Trophoblast cell (in vitro differentiated cells and primary cell): ENCODE measurements at regions not wholly inside any gene's neighbourhood (a gene's known extent, or its start where the extent isn't known, plus 50 kb on each side); places are given as distances from the start of the nearest gene placed in this dataset.

Source experiments
- DNase-seq, 2 donors: peaks; one replicate each; pipeline ENCODE4 v3.0.0-alpha.2; 2016
- H2AFZ ChIP-seq: 2 replicates; pipeline ENCODE4 v1.6.1; 2013; ENCODE audit warnings: low read length, moderate library complexity, mild to moderate bottlenecking; ENCODE audit not compliant: insufficient read depth, poor library complexity
- H2AK5ac ChIP-seq: 2 replicates; pipeline ENCODE4 v1.6.1; 2013; ENCODE audit warnings: mild to moderate bottlenecking, low read length
- H2BK120ac ChIP-seq: 2 replicates; pipeline ENCODE4 v1.6.1; 2013; ENCODE audit warnings: low read length, mild to moderate bottlenecking, moderate library complexity; ENCODE audit not compliant: insufficient read depth, poor library complexity
- H2BK12ac ChIP-seq: 2 replicates; pipeline ENCODE4 v1.6.1; 2013; ENCODE audit warnings: mild to moderate bottlenecking, low read length, moderate library complexity
- H2BK5ac ChIP-seq: 2 replicates; pipeline ENCODE4 v1.6.1; 2013; ENCODE audit warnings: low read length, low read depth, moderate library complexity, mild to moderate bottlenecking; ENCODE audit not compliant: poor library complexity
- H3K14ac ChIP-seq: 2 replicates; pipeline ENCODE4 v1.6.1; 2013; ENCODE audit warnings: mild to moderate bottlenecking, low read length
- H3K18ac ChIP-seq: 2 replicates; pipeline ENCODE4 v1.6.1; 2013; ENCODE audit warnings: mild to moderate bottlenecking, low read length
- H3K23ac ChIP-seq: 2 replicates; pipeline ENCODE4 v1.6.1; 2013; ENCODE audit warnings: low read length
- H3K27ac ChIP-seq: 2 replicates; pipeline ENCODE4 v1.5.1; 2013; ENCODE audit warnings: low read depth, mild to moderate bottlenecking, inconsistent platforms, low read length, moderate library complexity
- H3K27me3 ChIP-seq: 2 replicates; pipeline ENCODE4 v1.6.1; 2013; ENCODE audit warnings: inconsistent platforms, mild to moderate bottlenecking, low read length, moderate library complexity; ENCODE audit not compliant: insufficient read depth
- H3K36me3 ChIP-seq, 2 experiments: 1 replicate in 1 of 2; 2 replicates in 1 of 2; pipeline ENCODE4 v1.6.1; 2013; ENCODE audit warnings: low read length in 2 of 2, mild to moderate bottlenecking in 2 of 2, moderate library complexity in 1 of 2; ENCODE audit not compliant: insufficient read depth in 2 of 2, control insufficient read depth in 1 of 2
- H3K4ac ChIP-seq: 2 replicates; pipeline ENCODE4 v1.6.1; 2013; ENCODE audit warnings: low read depth, mild to moderate bottlenecking, low read length, moderate library complexity
- H3K4me1 ChIP-seq, 2 experiments: 1 replicate in 1 of 2; 2 replicates in 1 of 2; pipeline ENCODE4 v1.6.1; 2013; ENCODE audit warnings: low read length in 2 of 2, mild to moderate bottlenecking in 2 of 2, moderate library complexity in 1 of 2; ENCODE audit not compliant: insufficient read depth in 2 of 2, control insufficient read depth in 1 of 2
- H3K4me2 ChIP-seq: 2 replicates; pipeline ENCODE4 v1.6.1; 2013; ENCODE audit warnings: inconsistent platforms, mild to moderate bottlenecking, low read length, moderate library complexity
- H3K4me3 ChIP-seq: 2 replicates; pipeline ENCODE4 v1.5.1; 2013; ENCODE audit warnings: mild to moderate bottlenecking, low read depth, low read length, inconsistent platforms
- H3K79me1 ChIP-seq: one replicate; pipeline ENCODE4 v1.6.1; 2013; ENCODE audit warnings: low read length
- H3K79me2 ChIP-seq: 2 replicates; pipeline ENCODE4 v1.6.1; 2013; ENCODE audit warnings: low read length, mild to moderate bottlenecking; ENCODE audit not compliant: control insufficient read depth, insufficient read depth, poor library complexity
- H3K9ac ChIP-seq: 2 replicates; pipeline ENCODE4 v1.6.1; 2013; ENCODE audit warnings: mild to moderate bottlenecking, low read length
- H3K9me3 ChIP-seq: 2 replicates; pipeline ENCODE4 v1.6.1; 2013; ENCODE audit warnings: low read depth, mild to moderate bottlenecking, control low read depth, inconsistent platforms, low read length; ENCODE audit not compliant: insufficient read depth
- H4K12ac ChIP-seq: 2 replicates; pipeline ENCODE4 v1.6.1; 2013; ENCODE audit warnings: low read depth, mild to moderate bottlenecking, low read length, moderate library complexity
- H4K8ac ChIP-seq: 2 replicates; pipeline ENCODE4 v1.6.1; 2013; ENCODE audit warnings: low read depth, mild to moderate bottlenecking, low read length, moderate library complexity
- H4K91ac ChIP-seq: one replicate; pipeline ENCODE4 v1.6.1; 2013; ENCODE audit warnings: low read depth, mild to moderate bottlenecking, low read length, moderate library complexity
- WGBS: extraction: QIAGEN DNeasy Blood & Tissue Kit; methylation state at CpG from one replicate; pipeline ENCODE4 v1.1.7; 2013; ENCODE audit warnings: missing lambda C conversion rate; ENCODE audit not compliant: insufficient read length, insufficient coverage; ENCODE audit errors: extremely low coverage; 5-methylcytosine and 5-hydroxymethylcytosine counted together

GRCh38 chr13:77480066-77480465, 55.4 kb upstream of the SCEL start:
- H3K9ac ChIP-seq = no peak overlapping the region
- no peak for DNase-seq
- peaks cover 0 to 2% of the 10 kb centered on the region in 2 experiments for H3K4me1 ChIP-seq
- no peak overlapping the region for H2BK120ac ChIP-seq
- no peak overlapping the region for H4K12ac ChIP-seq
- no peak overlapping the region for H3K23ac ChIP-seq
- H3K4me2 ChIP-seq = no peak overlapping the region
- WGBS = no CpG with 5 or more reads among the region's 2 CpGs
- H3K27me3 ChIP-seq = no peaks in the 10 kb centered on the region
- H3K18ac ChIP-seq = no peak overlapping the region
- H3K14ac ChIP-seq = no peak overlapping the region
- H3K4ac ChIP-seq = no peak overlapping the region
- no peaks in the 10 kb centered on the region for H3K79me2 ChIP-seq
- H4K8ac ChIP-seq = no peak overlapping the region
- no peak overlapping the region for H2AFZ ChIP-seq
- no peaks in the 10 kb centered on the region for H3K36me3 ChIP-seq
- no peak overlapping the region for H3K27ac ChIP-seq
- peaks cover 2% of the 10 kb centered on the region for H3K9me3 ChIP-seq
- peaks cover 3% of the 10 kb centered on the region for H3K79me1 ChIP-seq
- H2BK12ac ChIP-seq = no peak overlapping the region
- H2AK5ac ChIP-seq = no peak overlapping the region
- H4K91ac ChIP-seq = no peak overlapping the region
- H3K4me3 ChIP-seq = no peak overlapping the region
- H2BK5ac ChIP-seq = no peak overlapping the region

- peaks cover 0 to 2% of the 10 kb centered on the region in 2 experiments for H3K4me1 ChIP-seq
- H3K9ac ChIP-seq = no peak overlapping the region
- H3K27me3 ChIP-seq = no peaks in the 10 kb centered on the region
- no peak overlapping the region for H3K4ac ChIP-seq
- H2AFZ ChIP-seq = no peak overlapping the region
- H4K8ac ChIP-seq = no peak overlapping the region
- H3K4me2 ChIP-seq = no peak overlapping the region
- H3K79me1 ChIP-seq = peaks cover 3% of the 10 kb centered on the region
- H3K27ac ChIP-seq = no peak overlapping the region
- no peaks in the 10 kb centered on the region for H3K36me3 ChIP-seq
- no peak overlapping the region for H2AK5ac ChIP-seq
- H3K9me3 ChIP-seq = peaks cover 2% of the 10 kb centered on the region
- DNase-seq = no peak
- no CpG with 5 or more reads among the region's 2 CpGs for WGBS
- H2BK12ac ChIP-seq = no peak overlapping the region
- H4K12ac ChIP-seq = no peak overlapping the region
- H3K18ac ChIP-seq = no peak overlapping the region
- H3K14ac ChIP-seq = no peak overlapping the region
- no peaks in the 10 kb centered on the region for H3K79me2 ChIP-seq
- no peak overlapping the region for H3K4me3 ChIP-seq
- no peak overlapping the region for H4K91ac ChIP-seq
- H2BK120ac ChIP-seq = no peak overlapping the region
- no peak overlapping the region for H2BK5ac ChIP-seq
- H3K23ac ChIP-seq = no peak overlapping the region
Measured at GRCh38 chr13:77479326-77479725, 56.2 kb upstream of the SCEL start.

GRCh38 chr13:77477299-77477848, 58.1 kb upstream of the SCEL start:
- WGBS = no CpG with 5 or more reads among the region's 3 CpGs
- Histone ChIP-seq H4K91ac (no peak overlapping the region), H3K79me2 (no peaks in the 10 kb centered on the region), H3K14ac (no peak overlapping the region), H3K79me1 (peaks cover 3% of the 10 kb centered on the region), H3K23ac (no peak overlapping the region), H3K4me1 (peaks cover 0 to 2% of the 10 kb centered on the region in 2 experiments), H2AFZ (no peak overlapping the region), H3K4ac (no peak overlapping the region), H3K27me3 (no peaks in the 10 kb centered on the region), H4K12ac (no peak overlapping the region), H3K36me3 (no peaks in the 10 kb centered on the region), H2AK5ac (no peak overlapping the region), H3K4me3 (no peak overlapping the region), H2BK120ac (no peak overlapping the region), H3K18ac (no peak overlapping the region), H3K9me3 (peaks cover 2% of the 10 kb centered on the region), H3K27ac (no peak overlapping the region), H2BK5ac (no peak overlapping the region), H3K4me2 (no peak overlapping the region), H4K8ac (no peak overlapping the region), H2BK12ac (no peak overlapping the region), H3K9ac (no peak overlapping the region)
- DNase-seq = no peak

GRCh38 chr13:77476456-77476855, 59.0 kb upstream of the SCEL start:
- Histone ChIP-seq H4K91ac (no peak overlapping the region), H3K36me3 (no peaks in the 10 kb centered on the region), H3K9ac (no peak overlapping the region), H2BK5ac (no peak overlapping the region), H4K12ac (no peak overlapping the region), H3K23ac (no peak overlapping the region), H2AFZ (no peak overlapping the region), H3K79me1 (peaks cover 3% of the 10 kb centered on the region), H3K14ac (no peak overlapping the region), H3K27me3 (no peaks in the 10 kb centered on the region), H3K9me3 (peaks cover 2% of the 10 kb centered on the region), H3K4me3 (no peak overlapping the region), H3K4me1 (peaks cover 0 to 2% of the 10 kb centered on the region in 2 experiments), H2BK12ac (no peak overlapping the region), H2BK120ac (no peak overlapping the region), H3K4ac (no peak overlapping the region), H3K79me2 (no peaks in the 10 kb centered on the region), H3K27ac (no peak overlapping the region), H3K4me2 (no peak overlapping the region), H3K18ac (no peak overlapping the region), H4K8ac (no peak overlapping the region), H2AK5ac (no peak overlapping the region)
- no peak for DNase-seq
